AG10803 (cell line): ENCODE measurements at regions not wholly inside any gene's neighbourhood (a gene's known extent, or its start where the extent isn't known, plus 50 kb on each side); places are given as distances from the start of the nearest gene placed in this dataset.
"Not testable (repeated sequence)": the region's sequence is repeated elsewhere in the genome, so short reads cannot be mapped to it uniquely, and the experiment has no call there.

Experiments used
- DNase-seq: peaks from one replicate; pipeline ENCODE4 v3.0.0; 2010; ENCODE audit warnings: low read depth
- H3K4me3 ChIP-seq: 2 replicates; pipeline ENCODE4 v1.5.1; 2011; ENCODE audit warnings: mild to moderate bottlenecking, low read length, control low read depth
- CTCF ChIP-seq: conservative IDR thresholded peaks from 2 replicates; pipeline ENCODE4 v1.5.1; 2011; ENCODE audit warnings: mild to moderate bottlenecking, low read length, control low read depth, inconsistent platforms

- no peak overlapping the region for H3K4me3 ChIP-seq
- TF ChIP-seq CTCF: no peak
- peak; percentile 30 for DNase-seq
Observed at GRCh38 chr6:15892369-15892768, 229.5 kb upstream of the DTNBP1 start.

- no peak overlapping the region for H3K4me3 ChIP-seq
- no peak for TF ChIP-seq CTCF
- peak; percentile 51 for DNase-seq
Observed at GRCh38 chr6:15888798-15889772, 226.3 kb upstream of the DTNBP1 start.

GRCh38 chr6:15887491-15888461 lies 224.9 kb upstream of the DTNBP1 start:
- DNase-seq: no peak
- no peak for TF ChIP-seq CTCF
- no peak overlapping the region for H3K4me3 ChIP-seq

GRCh38 chr6:15885624-15886023 lies 222.8 kb upstream of the DTNBP1 start:
- H3K4me3 ChIP-seq: no peak overlapping the region
- no peak for TF ChIP-seq CTCF
- DNase-seq: no peak

- not testable (repeated sequence) for DNase-seq, H3K4me3 ChIP-seq
Observed at GRCh38 chr6:15883593-15883992, 220.8 kb upstream of the DTNBP1 start.

DNA sequence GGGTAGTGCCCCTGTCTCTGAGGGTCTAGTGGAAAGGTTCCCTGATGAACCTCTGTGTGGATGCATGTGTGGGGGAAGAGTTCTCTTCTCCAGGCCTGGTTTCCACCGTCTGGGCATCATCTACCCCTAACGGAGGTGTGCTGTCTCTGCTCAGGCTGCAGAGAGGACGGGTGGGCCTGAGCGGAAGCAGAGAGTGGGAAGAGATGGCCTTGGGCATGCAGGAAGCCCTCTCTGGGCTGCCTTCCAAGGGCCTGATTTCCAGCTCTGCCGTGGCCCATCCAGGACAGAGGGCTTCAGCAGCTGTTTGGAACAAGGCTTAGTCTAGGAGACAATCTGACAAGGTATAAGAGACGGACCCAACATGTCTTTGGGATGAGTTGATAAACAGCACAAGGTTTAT lies 220.1 kb upstream of the DTNBP1 start:
- TF ChIP-seq CTCF: no peak
- no peak overlapping the region for H3K4me3 ChIP-seq
- DNase-seq: no peak

DNA sequence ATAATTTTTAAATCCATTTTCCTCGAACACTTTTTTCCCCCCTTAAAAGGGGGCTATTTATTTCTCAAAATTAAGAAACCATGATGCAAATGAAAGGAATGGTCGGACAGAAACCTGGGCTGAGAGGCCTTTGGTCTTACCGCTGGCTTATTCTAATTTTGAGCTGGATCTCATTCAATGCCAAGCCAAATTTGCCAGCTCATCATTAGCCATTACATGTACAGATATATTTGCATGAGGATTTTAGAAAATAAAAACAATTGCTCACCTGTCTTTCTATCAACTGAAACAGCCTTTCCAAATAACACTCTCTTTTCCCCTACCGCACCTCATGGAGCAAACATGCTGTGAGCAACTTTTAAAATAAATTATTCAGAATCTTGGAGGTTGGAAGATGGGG lies 219.5 kb upstream of the DTNBP1 start:
- DNase-seq: no peak

More for the DNA sequence above, 219.5 kb upstream of the DTNBP1 start:
- no peak overlapping the region for H3K4me3 ChIP-seq
- TF ChIP-seq CTCF: no peak
